ENCODE measurements at regions not wholly inside any gene's neighbourhood (a gene's known extent, or its start where the extent isn't known, plus 50 kb on each side); places are given as distances from the start of the nearest gene placed in this dataset.

GRCh38 chr5:113719549-113719948 is 206.1 kb downstream of the YTHDC2 start:
- 63 to 89% (median 67%) methylated on average over 1 of the region's 1 CpG for WGBS, 5 donors
- Histone ChIP-seq H3K36me3 (no peaks in the 10 kb centered on the region), H3K4me3 (no peak overlapping the region), H3K9me3 (peaks cover 0 to 38% (median 28%) of the 10 kb centered on the region in 8 donors), H3K27me3 (replicated peaks in 1 of 7) (no peaks in the 10 kb centered on the region), H3K4me1 (no peaks in the 10 kb centered on the region), H3K27ac (no peak overlapping the region)
- no peak for DNase-seq
- TF ChIP-seq POLR2AphosphoS5 (IDR thresholded peaks at IDR 0.05) (no peak), CTCF (IDR thresholded peaks at IDR 0.05 in 8 of 11, conservative IDR thresholded peaks at IDR 0.05 in 3 of 11) (no peak), POLR2A (IDR thresholded peaks at IDR 0.05) (no peak)
- intact Hi-C loops (cut with DNase I; ENCODE audit: low total_unique reads), result no loop called here

- TF ChIP-seq CTCF (IDR thresholded peaks at IDR 0.05 in 8 of 11, conservative IDR thresholded peaks at IDR 0.05 in 3 of 11), result no peak
- no peak for TF ChIP-seq POLR2A (IDR thresholded peaks at IDR 0.05)
- no peak for TF ChIP-seq POLR2AphosphoS5 (IDR thresholded peaks at IDR 0.05)
- WGBS, 5 donors, result 45 to 66% (median 52%) methylated on average over 2 of the region's 2 CpGs
- intact Hi-C loops (cut with DNase I; ENCODE audit: low total_unique reads), result no loop called here
- Histone ChIP-seq H3K9me3 (peaks cover 0 to 23% (median 15%) of the 10 kb centered on the region in 8 donors), H3K36me3 (no peaks in the 10 kb centered on the region), H3K4me3 (no peak overlapping the region), H3K27ac (no peak overlapping the region), H3K27me3 (replicated peaks in 1 of 7) (no peaks in the 10 kb centered on the region), H3K4me1 (no peaks in the 10 kb centered on the region)
- DNase-seq, result no peak
These were observed 207.7 kb downstream of the YTHDC2 start for GRCh38 chr5:113721171-113721570.

- H3K9me3 ChIP-seq, result peaks cover 0 to 6% (median 0%) of the 10 kb centered on the region in 8 donors
- 64 to 87% (median 76%) methylated on average over 6 of the region's 6 CpGs for WGBS, 5 donors
- intact Hi-C loops (cut with DNase I; ENCODE audit: low total_unique reads), result no loop called here
These were observed 209.5 kb downstream of the YTHDC2 start for GRCh38 chr5:113723021-113723420.

GRCh38 chr5:113735751-113736150 is 222.3 kb downstream of the YTHDC2 start:
- no peak overlapping the region for H3K4me3 ChIP-seq
- no peaks in the 10 kb centered on the region for H3K4me1 ChIP-seq
- H3K36me3 ChIP-seq, result no peaks in the 10 kb centered on the region
- TF ChIP-seq CTCF (IDR thresholded peaks at IDR 0.05 in 8 of 11, conservative IDR thresholded peaks at IDR 0.05 in 3 of 11) (no peak), POLR2AphosphoS5 (IDR thresholded peaks at IDR 0.05) (no peak), POLR2A (IDR thresholded peaks at IDR 0.05) (no peak)
- WGBS, 5 donors, result 79 to 90% (median 85%) methylated on average over 1 of the region's 1 CpG
- H3K9me3 ChIP-seq, result no peaks in the 10 kb centered on the region
- H3K27ac ChIP-seq, result no peak overlapping the region
- intact Hi-C loops (cut with DNase I; ENCODE audit: low total_unique reads), result no loop called here
- no peaks in the 10 kb centered on the region for H3K27me3 ChIP-seq (replicated peaks in 1 of 7)
- no peak for DNase-seq

More at GRCh38 chr5:113723021-113723420, 209.5 kb downstream of the YTHDC2 start:
- Histone ChIP-seq H3K36me3 (no peaks in the 10 kb centered on the region), H3K4me1 (no peaks in the 10 kb centered on the region), H3K27me3 (replicated peaks in 1 of 7) (no peaks in the 10 kb centered on the region), H3K27ac (no peak overlapping the region), H3K4me3 (no peak overlapping the region)
- no peak for DNase-seq
- TF ChIP-seq POLR2AphosphoS5 (IDR thresholded peaks at IDR 0.05) (no peak), CTCF (IDR thresholded peaks at IDR 0.05 in 8 of 11, conservative IDR thresholded peaks at IDR 0.05 in 3 of 11) (no peak), POLR2A (IDR thresholded peaks at IDR 0.05) (no peak)
